ENCODE measurements at regions not wholly inside any gene's neighbourhood (a gene's known extent, or its start where the extent isn't known, plus 50 kb on each side); places are given as distances from the start of the nearest gene placed in this dataset.

DNA sequence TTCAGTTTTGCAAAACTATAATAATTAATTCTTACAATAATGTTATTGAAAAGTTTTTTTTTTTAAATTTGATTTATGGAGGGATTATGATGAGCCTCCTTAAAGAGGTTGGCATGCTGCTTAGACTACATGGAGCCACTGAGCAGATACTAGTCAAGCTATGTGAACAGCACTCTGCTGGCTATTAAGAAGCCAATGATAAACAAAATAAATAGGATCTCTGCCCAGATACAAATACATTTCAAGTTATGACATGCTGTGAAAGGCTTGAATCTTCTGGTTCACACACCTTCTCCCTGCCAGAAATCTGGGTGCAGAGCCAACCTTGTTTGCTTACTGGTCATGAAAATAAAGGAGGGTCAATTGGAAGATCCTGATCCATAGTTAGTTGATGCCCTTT lies 107.4 kb upstream of the NAV3 start:
- DNase-seq (ENCODE audit: low read depth), result no peak

DNA sequence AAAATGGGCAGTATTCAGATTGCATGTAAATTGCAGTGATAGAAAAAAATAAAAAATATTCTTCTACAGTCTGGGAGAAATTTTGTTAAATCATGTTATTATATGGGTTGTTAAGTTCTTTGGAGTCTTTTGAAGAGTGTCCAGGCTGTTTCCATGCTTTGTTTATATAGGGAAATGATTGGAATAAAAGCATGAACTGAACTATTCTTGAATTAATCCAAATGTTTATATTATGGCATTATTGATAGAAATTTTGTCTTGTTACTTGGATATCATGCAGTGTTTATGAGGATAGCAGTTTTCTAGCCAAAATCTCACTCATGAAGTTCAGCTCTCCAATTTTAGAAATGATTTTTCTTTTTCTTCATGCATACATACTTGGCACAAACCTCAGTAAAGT lies 108.2 kb upstream of the NAV3 start:
- no peak for DNase-seq (ENCODE audit: low read depth)

- DNase-seq (ENCODE audit: low read depth), result no peak
Measured at GRCh38 chr12:77720258-77720657, 110.4 kb upstream of the NAV3 start.

GRCh38 chr12:77710209-77710608 lies 120.5 kb upstream of the NAV3 start:
- no peak for DNase-seq (ENCODE audit: low read depth)

GRCh38 chr12:77697126-77697525 lies 133.6 kb upstream of the NAV3 start:
- no peak for DNase-seq (ENCODE audit: low read depth)

DNA sequence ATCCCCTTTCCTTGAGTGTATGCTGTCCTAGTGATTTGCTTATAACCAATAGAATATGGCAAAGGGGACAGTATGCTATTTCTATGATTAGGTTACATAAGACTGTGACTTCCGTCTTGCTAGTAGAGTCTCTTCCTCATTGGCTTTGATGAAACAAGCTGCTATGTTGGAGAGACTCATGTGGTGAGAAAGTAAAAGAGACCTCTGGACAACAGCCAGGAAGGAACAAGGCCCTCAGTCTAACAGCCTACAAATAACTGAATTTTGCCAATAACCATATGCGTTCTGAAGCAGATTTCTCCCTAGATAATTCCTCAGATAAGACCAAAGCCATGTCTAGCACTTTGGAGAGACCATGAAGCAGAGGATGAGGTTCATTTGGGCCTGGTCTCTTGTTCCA lies 134.5 kb upstream of the NAV3 start:
- DNase-seq (ENCODE audit: low read depth), result no peak

GRCh38 chr12:77689510-77690086 lies 141.1 kb upstream of the NAV3 start:
- DNase-seq (ENCODE audit: low read depth), result no peak

DNA sequence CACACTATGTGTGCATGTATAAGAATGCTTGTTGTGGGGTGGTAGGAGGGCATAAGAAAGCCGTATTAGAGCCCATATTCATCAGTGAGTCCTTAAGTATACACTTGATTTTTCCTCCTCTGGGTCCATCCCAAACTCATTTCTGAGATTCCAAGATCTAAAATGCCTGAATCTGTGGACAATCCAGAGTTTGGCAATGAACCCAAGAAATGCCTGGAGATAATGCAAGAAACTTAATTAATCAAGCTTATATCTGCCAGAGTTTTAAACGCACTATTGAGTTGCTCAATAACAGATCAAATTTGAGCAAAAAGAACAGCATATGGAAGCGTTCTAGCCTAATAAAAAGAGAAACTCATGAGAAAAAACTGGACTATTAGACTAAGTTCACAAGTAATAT lies 143.4 kb upstream of the NAV3 start:
- peak; percentile 15 for DNase-seq (ENCODE audit: low read depth)

GRCh38 chr12:77686760-77687159 lies 143.9 kb upstream of the NAV3 start:
- no peak for DNase-seq (ENCODE audit: low read depth)

DNA sequence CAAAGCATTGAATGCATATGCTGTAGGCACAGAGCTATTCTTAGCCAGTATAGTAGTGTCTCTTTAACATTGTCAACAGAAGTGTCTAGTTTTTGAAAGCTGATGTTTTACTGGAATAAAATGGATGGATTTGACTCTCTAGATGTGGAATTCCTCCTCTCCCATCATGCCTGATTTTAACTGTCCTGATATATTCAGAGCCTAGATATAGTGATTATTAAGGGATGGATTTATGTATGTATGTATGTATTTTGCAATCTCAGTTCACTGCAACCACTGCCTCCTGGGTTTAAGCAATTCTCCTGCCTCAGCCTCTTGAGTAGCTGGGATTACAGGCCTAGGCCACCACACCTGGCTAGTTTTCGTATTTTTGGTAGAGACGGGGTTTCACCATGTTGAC lies 144.8 kb upstream of the NAV3 start:
- no peak for DNase-seq (ENCODE audit: low read depth)

DNA sequence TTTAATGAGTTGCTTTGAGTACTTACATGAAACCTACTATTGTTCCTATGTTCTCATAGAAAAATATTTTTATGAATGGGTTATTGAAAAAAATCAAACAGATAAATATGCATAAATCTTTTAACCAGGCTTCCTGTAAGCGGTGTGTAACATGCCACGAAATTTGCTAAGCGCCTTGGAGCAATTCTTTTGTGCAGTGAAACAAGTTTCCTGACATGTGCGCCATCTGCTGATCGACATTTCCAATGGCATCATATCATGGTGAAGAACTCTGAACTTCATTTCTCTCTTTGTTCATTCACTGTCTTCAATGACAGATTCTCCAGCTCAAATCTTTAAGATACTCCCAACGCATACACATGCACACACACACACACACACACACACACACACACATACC lies 145.6 kb upstream of the NAV3 start:
- DNase-seq (ENCODE audit: low read depth), result peak; percentile 31

DNA sequence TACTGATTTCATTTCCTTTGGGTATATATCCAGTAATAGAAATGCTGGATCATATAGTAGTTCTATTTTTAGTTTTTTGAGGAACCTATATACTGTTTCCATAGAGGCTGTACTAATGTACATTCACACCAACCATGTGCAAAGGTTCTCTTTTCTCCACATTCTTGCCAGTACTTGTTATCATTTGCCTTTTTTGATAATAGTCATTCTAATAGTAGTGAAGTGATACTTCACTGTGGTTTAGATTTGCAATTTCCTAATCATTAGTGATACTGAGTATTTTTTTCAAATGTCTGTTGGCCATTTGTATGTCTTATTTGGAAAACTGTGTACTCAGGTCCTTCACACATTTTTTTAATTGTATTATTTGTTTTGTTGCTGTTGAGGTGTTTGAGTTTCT lies 148.2 kb upstream of the NAV3 start:
- DNase-seq (ENCODE audit: low read depth), result no peak

GRCh38 chr12:77681726-77682125 lies 149.0 kb upstream of the NAV3 start:
- DNase-seq (ENCODE audit: low read depth), result no peak

DNA sequence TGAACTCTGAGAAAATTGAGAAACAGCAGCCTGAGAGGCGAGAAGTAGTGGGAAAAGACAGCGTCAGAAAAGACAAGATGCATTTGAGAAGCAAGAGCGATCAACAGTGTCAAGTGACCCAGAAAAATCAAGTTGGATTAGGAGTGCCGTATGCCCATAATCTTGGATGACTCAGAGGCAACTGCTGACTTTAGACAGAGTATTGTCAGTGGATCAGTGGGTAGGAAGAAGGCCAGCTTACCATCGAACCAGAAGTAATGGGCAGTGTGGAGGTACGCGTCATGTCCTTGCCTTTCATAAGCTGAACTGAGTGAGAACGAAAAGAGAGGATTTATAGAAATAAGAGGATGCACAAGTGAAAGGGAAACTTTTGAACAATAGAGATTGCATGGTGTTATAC lies 151.0 kb upstream of the NAV3 start:
- DNase-seq (ENCODE audit: low read depth), result no peak

DNA sequence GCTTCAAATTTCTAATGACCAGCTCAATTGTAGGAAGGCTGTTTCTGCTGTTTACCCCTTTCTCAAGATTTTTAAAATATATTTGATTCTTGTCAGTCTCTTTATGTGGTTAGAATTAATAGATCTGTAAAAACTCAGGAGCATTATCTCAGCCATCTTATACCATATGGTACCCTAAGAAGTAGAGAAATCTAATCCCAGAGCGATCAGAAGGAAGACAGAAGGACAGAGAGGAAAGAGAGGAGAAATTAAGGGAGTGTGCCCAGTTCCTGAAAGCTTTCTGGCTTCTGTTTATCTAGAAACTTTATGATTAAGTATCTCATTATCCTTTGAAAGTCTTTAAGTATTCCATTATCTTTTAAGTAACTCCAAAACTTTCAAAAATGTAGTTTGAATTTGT lies 152.1 kb upstream of the NAV3 start:
- no peak for DNase-seq (ENCODE audit: low read depth)

- DNase-seq (ENCODE audit: low read depth), result no peak
Measured at GRCh38 chr12:77667101-77667500, 163.6 kb upstream of the NAV3 start.

DNA sequence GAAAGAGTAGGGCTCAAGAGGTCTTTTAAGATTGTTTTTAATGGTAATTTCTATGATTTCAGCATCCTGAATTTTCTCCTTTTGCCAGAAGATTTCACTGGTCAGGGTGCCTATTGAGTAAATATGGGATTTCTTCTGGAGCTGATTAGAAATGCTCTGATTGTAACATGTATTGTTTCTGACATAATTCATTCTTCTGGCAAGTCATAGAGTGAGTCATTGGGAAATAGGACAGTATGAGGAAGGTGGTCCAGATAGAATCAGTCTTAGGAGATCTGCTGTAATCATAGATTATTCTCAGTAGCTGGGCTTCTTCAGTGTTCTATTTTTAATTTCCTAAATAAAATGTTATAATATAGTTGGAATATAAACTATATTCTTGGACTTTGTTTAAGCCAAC lies 182.0 kb upstream of the NAV3 start:
- no peak for DNase-seq (ENCODE audit: low read depth)

GRCh38 chr12:77645966-77646598 lies 184.6 kb upstream of the NAV3 start:
- DNase-seq (ENCODE audit: low read depth), result no peak

- no peak for DNase-seq (ENCODE audit: low read depth)
Measured at GRCh38 chr12:77644915-77645605, 185.6 kb upstream of the NAV3 start.

- no peak for DNase-seq (ENCODE audit: low read depth)
Measured at GRCh38 chr12:77642246-77642645, 188.4 kb upstream of the NAV3 start.

DNA sequence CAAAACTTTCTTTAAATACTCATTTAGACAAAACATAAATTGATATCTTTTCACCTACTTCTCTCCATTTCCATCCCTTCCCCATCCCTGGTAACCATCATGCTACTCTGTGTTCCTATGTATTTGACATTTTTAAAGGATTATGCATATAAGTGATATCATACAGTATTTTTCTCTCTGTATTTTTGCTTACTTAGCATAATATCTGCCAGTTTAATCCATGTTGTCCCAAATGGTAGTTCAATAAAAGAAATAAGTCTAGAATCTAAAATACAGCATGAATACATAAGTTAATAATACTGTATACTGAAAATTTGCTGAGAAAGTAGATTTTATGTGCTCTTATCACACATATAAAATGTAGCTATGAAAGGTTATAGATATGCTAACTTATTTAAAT lies 190.3 kb upstream of the NAV3 start:
- DNase-seq (ENCODE audit: low read depth), result no peak

DNA sequence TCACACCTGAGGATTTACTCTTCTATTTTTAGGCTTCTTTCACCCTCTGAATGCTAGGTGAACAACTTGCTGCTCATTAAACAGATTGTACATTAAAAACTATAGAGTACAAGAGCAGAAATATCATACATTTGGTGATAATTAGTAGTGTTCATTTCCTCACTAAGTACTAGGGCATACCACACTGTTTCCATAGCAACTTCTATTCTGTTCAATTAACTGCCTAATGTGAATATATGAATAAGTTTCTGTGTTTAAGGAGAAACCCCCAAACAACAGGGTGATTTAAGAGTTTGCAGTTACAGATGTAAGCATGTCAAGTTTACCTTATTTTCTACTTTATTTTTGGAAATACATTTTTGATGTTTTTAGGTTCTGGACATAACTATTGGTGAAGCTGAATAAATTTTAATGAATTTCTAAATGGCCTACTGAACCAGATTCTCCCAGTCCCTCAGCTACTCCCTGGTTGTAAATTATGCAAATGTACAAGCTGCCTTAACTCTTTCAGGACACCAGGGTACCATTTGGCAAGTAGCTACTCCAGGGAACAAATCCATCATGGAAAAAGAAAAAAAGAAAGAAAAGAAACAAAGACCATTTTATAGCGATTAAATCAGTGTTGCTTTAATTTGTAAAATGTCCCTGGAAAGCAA lies 199.8 kb upstream of the NAV3 start:
- no peak for DNase-seq (ENCODE audit: low read depth)

- DNase-seq (ENCODE audit: low read depth), result no peak
Measured at GRCh38 chr12:77630344-77630743, 200.3 kb upstream of the NAV3 start.
